ENCODE measurements at regions not wholly inside any gene's neighbourhood (a gene's known extent, or its start where the extent isn't known, plus 50 kb on each side); places are given as distances from the start of the nearest gene placed in this dataset.

GRCh38 chr18:34543945-34544344 is 166.2 kb upstream of the DTNA start:
- no peak overlapping the region for H3K9ac ChIP-seq (replicated peaks; ENCODE audit: extremely low read depth, insufficient read depth, low read length)
- no peaks in the 10 kb centered on the region for H3K9me3 ChIP-seq (replicated peaks; ENCODE audit: control insufficient read depth, insufficient read depth, low read length)
- H3K79me2 ChIP-seq (ENCODE audit: control insufficient read depth, insufficient read depth, low read length) = no peaks in the 10 kb centered on the region
- TF ChIP-seq MYC (IDR thresholded peaks at IDR 0.05; ENCODE audit: low read depth, low read length) (no peak), POLR2A (IDR thresholded peaks at IDR 0.05; ENCODE audit: low read depth, low read length) (no peak), JUN (IDR thresholded peaks at IDR 0.05; ENCODE audit: borderline replicate concordance, insufficient read depth, insufficient read length, low read depth) (no peak), POLR2AphosphoS5 (IDR thresholded peaks at IDR 0.05; ENCODE audit: insufficient read depth, low read depth, low read length) (no peak), FOS (IDR thresholded peaks at IDR 0.05; ENCODE audit: borderline replicate concordance, insufficient read depth, low read length) (no peak), MAX (IDR thresholded peaks at IDR 0.05; ENCODE audit: insufficient read depth, insufficient read length) (no peak), EZH2 (IDR thresholded peaks at IDR 0.05; ENCODE audit: borderline replicate concordance, low read depth, low read length, severe bottlenecking) (no peak), GATA2 (IDR thresholded peaks at IDR 0.05; ENCODE audit: insufficient read depth, insufficient read length, low read depth, low read length) (no peak), CTCF (IDR thresholded peaks at IDR 0.05; ENCODE audit: extremely low read depth in 1 of 2, insufficient read depth in 1 of 2, low read depth in 1 of 2, low read length in 2 of 2) (no peak)
- H3K4me3 ChIP-seq (replicated peaks in 1 of 3; ENCODE audit: insufficient read depth in 1 of 3, low read depth in 1 of 3, low read length in 3 of 3) = no peak overlapping the region
- POLR2A ChIA-PET = no interaction called here
- intact Hi-C loops (cut with micrococcal nuclease) = loop anchor here (10.0 kb wide), 1 partner anchor 1889 kb away; no protein-coding TSS in a partner anchor
- dilution Hi-C loops (cut with MboI; ENCODE audit: extremely low pct_ligation_motif_present, low sequenced_read_pairs) = no loop called here
- H3K27me3 ChIP-seq (ENCODE audit: control insufficient read depth in 2 of 2, insufficient read depth in 2 of 2, low read length in 2 of 2) = no peaks in the 10 kb centered on the region
- H3K4me1 ChIP-seq (ENCODE audit: control insufficient read depth, extremely low read depth, insufficient read depth, low read length) = no peaks in the 10 kb centered on the region
- DNase-seq (ENCODE audit: low read depth, low spot score) = no peak
- no peaks in the 10 kb centered on the region for H3K9me1 ChIP-seq (replicated peaks; ENCODE audit: control insufficient read depth, extremely low read depth, insufficient read depth, low read length)
- no peaks in the 10 kb centered on the region for H3K36me3 ChIP-seq (ENCODE audit: control insufficient read depth in 2 of 2, extremely low read depth in 1 of 2, insufficient read depth in 2 of 2, low read length in 2 of 2)
- no peak overlapping the region for H3K27ac ChIP-seq (ENCODE audit: insufficient read depth, low read depth, low read length)
- no peak overlapping the region for H2AFZ ChIP-seq (ENCODE audit: low read depth, low read length)
- H3K4me2 ChIP-seq (ENCODE audit: insufficient read depth, low read length) = no peak overlapping the region
- no TSS peak for BruUV-seq (replicated peaks)
- H4K20me1 ChIP-seq (replicated peaks; ENCODE audit: control insufficient read depth, extremely low read depth, insufficient read depth, low read length) = no peaks in the 10 kb centered on the region
- no peak for FAIRE-seq
- CTCF ChIA-PET = no interaction called here

Measured in endothelial cell of umbilical vein (primary cell).